Liver (tissue), 8 donors: ENCODE measurements at regions not wholly inside any gene's neighbourhood (a gene's known extent, or its start where the extent isn't known, plus 50 kb on each side); places are given as distances from the start of the nearest gene placed in this dataset.

Experiments
- DNase-seq: peaks from one replicate; pipeline ENCODE4 v3.0.0-alpha.2; 2017; ENCODE audit warnings: low spot score
- H3K27ac ChIP-seq, 2 donors: one replicate each; pipeline ENCODE4 v1.7.0; 2013; ENCODE audit warnings: inconsistent platforms in 2 of 2, low read length in 2 of 2, control low read depth in 1 of 2, low read depth in 1 of 2, mild to moderate bottlenecking in 1 of 2
- H3K27me3 ChIP-seq, 4 donors: one replicate each; pipeline versions ENCODE4 v1.6.1 to v1.7.0; 2013; ENCODE audit warnings: low read length in 3 of 4, inconsistent platforms in 1 of 4, mild to moderate bottlenecking in 1 of 4, moderate library complexity in 1 of 4; ENCODE audit not compliant: control insufficient read depth in 4 of 4, insufficient read depth in 4 of 4
- H3K36me3 ChIP-seq, 4 donors: one replicate each; pipeline versions ENCODE4 v1.6.1 to v1.7.0; 2013; ENCODE audit warnings: low read length in 3 of 4, mild to moderate bottlenecking in 3 of 4, low read depth in 1 of 4, moderate library complexity in 1 of 4; ENCODE audit not compliant: control insufficient read depth in 4 of 4, insufficient read depth in 3 of 4
- H3K4me1 ChIP-seq, 4 donors: one replicate each; pipeline versions ENCODE4 v1.6.1 to v1.7.0; 2013; ENCODE audit warnings: low read length in 3 of 4, mild to moderate bottlenecking in 3 of 4, moderate library complexity in 1 of 4; ENCODE audit not compliant: control insufficient read depth in 4 of 4, insufficient read depth in 4 of 4
- H3K4me3 ChIP-seq, 3 donors: one replicate each; pipeline versions ENCODE4 v1.6.1 to v1.7.0; 2013; ENCODE audit warnings: low read length in 3 of 3, control low read depth in 1 of 3, low read depth in 1 of 3, mild to moderate bottlenecking in 1 of 3
- H3K9ac ChIP-seq, 2 donors: one replicate each; pipeline ENCODE4 v1.7.0; 2013; ENCODE audit warnings: low read length in 2 of 2, mild to moderate bottlenecking in 2 of 2, moderate library complexity in 2 of 2, control low read depth in 1 of 2, low read depth in 1 of 2
- H3K9me3 ChIP-seq, 4 donors: one replicate each; pipeline versions ENCODE4 v1.6.1 to v1.7.0; 2013; ENCODE audit warnings: low read length in 3 of 4; ENCODE audit not compliant: control insufficient read depth in 4 of 4
- FOXA1 ChIP-seq: IDR thresholded peaks from 2 replicates; pipeline ENCODE4 v1.6.1; 2016; ENCODE audit warnings: antibody characterized with exemption
- FOXA2 ChIP-seq: IDR thresholded peaks from 2 replicates; pipeline ENCODE4 v1.6.1; 2016; ENCODE audit warnings: antibody characterized with exemption
- GABPA ChIP-seq, 2 donors: IDR thresholded peaks in 1 of 2; conservative IDR thresholded peaks in 1 of 2; 2 replicates each; pipeline ENCODE4 v1.6.1; 2016; ENCODE audit warnings: antibody characterized with exemption in 2 of 2, mild to moderate bottlenecking in 1 of 2, moderate library complexity in 1 of 2
- HNF4G ChIP-seq: IDR thresholded peaks from 2 replicates; pipeline ENCODE4 v1.6.1; 2016; ENCODE audit warnings: antibody characterized with exemption
- JUND ChIP-seq, 2 donors: IDR thresholded peaks; 2 replicates each; pipeline ENCODE4 v1.6.1; 2016; ENCODE audit warnings: antibody characterized with exemption in 2 of 2
- RAD21 ChIP-seq, 2 donors: IDR thresholded peaks; 2 replicates each; pipeline ENCODE4 v1.6.1; 2016; ENCODE audit warnings: antibody characterized with exemption in 2 of 2, mild to moderate bottlenecking in 2 of 2
- REST ChIP-seq: IDR thresholded peaks from 2 replicates; pipeline ENCODE4 v1.6.1; 2016; ENCODE audit warnings: antibody characterized with exemption, mild to moderate bottlenecking
- RXRA ChIP-seq, 2 donors: IDR thresholded peaks; 2 replicates each; pipeline ENCODE4 v1.6.1; 2017 to 2018; ENCODE audit warnings: antibody characterized with exemption in 2 of 2, mild to moderate bottlenecking in 1 of 2
- SP1 ChIP-seq: IDR thresholded peaks from 2 replicates; pipeline ENCODE4 v1.6.1; 2018; ENCODE audit warnings: antibody characterized with exemption, mild to moderate bottlenecking
- YY1 ChIP-seq: IDR thresholded peaks from 2 replicates; pipeline ENCODE4 v1.6.1; 2016; ENCODE audit warnings: antibody characterized with exemption, mild to moderate bottlenecking
- ZBTB33 ChIP-seq: IDR thresholded peaks from 2 replicates; pipeline ENCODE4 v1.6.1; 2016; ENCODE audit warnings: antibody characterized with exemption
- WGBS: extraction: QIAGEN DNeasy Blood & Tissue Kit; methylation state at CpG from one replicate; pipeline ENCODE4 v1.1.7; 2013; 5-methylcytosine and 5-hydroxymethylcytosine counted together
- TF ChIP-seq, protein P1 (sequence below): fragments of 150-350 bp; IDR thresholded peaks from 2 replicates; pipeline ENCODE4 v1.5.1; 2017; ENCODE audit warnings: improper control_type of control experiment, low read depth, low read length; ENCODE audit not compliant: missing input control
- donor health status: healthy.
- donor health status: healthy.
- donor health status: healthy.
- donor health status: healthy.
- donor health status: healthy.

DNA sequence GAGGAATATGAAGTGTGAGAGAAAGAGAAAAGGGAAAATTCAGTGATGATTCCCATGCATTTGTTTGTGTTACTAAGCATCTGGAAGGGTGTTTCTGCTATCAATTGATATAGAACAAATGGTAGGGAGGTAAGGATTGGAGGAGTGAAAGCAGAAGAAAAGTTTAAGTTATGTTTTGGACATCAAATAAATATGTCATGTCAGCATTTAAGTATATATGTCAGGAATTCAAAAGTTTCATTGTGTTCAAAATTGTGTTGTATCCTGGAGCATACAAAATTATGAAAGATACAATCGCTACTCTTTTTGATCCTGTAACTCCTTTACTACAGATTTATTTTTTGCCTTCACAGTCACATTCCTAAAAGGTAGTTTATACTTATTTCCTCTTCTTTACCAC lies 885.8 kb downstream of the KCNA4 start:
- DNase-seq = no peak
- H3K27me3 ChIP-seq = no peaks in the 10 kb centered on the region
- TF ChIP-seq REST (no peak), JUND (IDR thresholded peaks at IDR 0.05) (no peak), GABPA (IDR thresholded peaks at IDR 0.05 in 1 of 2, conservative IDR thresholded peaks at IDR 0.05 in 1 of 2) (no peak)
- H3K36me3 ChIP-seq = no peaks in the 10 kb centered on the region
- no peaks in the 10 kb centered on the region for H3K9me3 ChIP-seq
- WGBS = 91% methylated on average over 1 of the region's 1 CpG
- no peaks in the 10 kb centered on the region for H3K4me1 ChIP-seq
- no peak overlapping the region for H3K27ac ChIP-seq
- H3K9ac ChIP-seq = no peak overlapping the region
- no peak overlapping the region for H3K4me3 ChIP-seq

GRCh38 chr11:29129844-29130243 lies 887.0 kb downstream of the KCNA4 start:
- H3K4me1 ChIP-seq = no peaks in the 10 kb centered on the region
- no peak overlapping the region for H3K4me3 ChIP-seq
- TF ChIP-seq JUND (IDR thresholded peaks at IDR 0.05) (no peak), FOXA2 (no peak), SP1 (no peak), GABPA (IDR thresholded peaks at IDR 0.05 in 1 of 2, conservative IDR thresholded peaks at IDR 0.05 in 1 of 2) (no peak), HNF4G (no peak), REST (no peak), RAD21 (IDR thresholded peaks at IDR 0.05) (no peak), ZBTB33 (no peak), RXRA (IDR thresholded peaks at IDR 0.05) (no peak), FOXA1 (no peak), YY1 (no peak)
- TF ChIP-seq, protein P1, sequence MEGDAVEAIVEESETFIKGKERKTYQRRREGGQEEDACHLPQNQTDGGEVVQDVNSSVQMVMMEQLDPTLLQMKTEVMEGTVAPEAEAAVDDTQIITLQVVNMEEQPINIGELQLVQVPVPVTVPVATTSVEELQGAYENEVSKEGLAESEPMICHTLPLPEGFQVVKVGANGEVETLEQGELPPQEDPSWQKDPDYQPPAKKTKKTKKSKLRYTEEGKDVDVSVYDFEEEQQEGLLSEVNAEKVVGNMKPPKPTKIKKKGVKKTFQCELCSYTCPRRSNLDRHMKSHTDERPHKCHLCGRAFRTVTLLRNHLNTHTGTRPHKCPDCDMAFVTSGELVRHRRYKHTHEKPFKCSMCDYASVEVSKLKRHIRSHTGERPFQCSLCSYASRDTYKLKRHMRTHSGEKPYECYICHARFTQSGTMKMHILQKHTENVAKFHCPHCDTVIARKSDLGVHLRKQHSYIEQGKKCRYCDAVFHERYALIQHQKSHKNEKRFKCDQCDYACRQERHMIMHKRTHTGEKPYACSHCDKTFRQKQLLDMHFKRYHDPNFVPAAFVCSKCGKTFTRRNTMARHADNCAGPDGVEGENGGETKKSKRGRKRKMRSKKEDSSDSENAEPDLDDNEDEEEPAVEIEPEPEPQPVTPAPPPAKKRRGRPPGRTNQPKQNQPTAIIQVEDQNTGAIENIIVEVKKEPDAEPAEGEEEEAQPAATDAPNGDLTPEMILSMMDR = no peak
- no peaks in the 10 kb centered on the region for H3K36me3 ChIP-seq
- no peak overlapping the region for H3K9ac ChIP-seq
- DNase-seq = no peak
- H3K27me3 ChIP-seq = no peaks in the 10 kb centered on the region
- 34% methylated on average over 1 of the region's 1 CpG for WGBS
- H3K27ac ChIP-seq = no peak overlapping the region
- no peaks in the 10 kb centered on the region for H3K9me3 ChIP-seq
